ENCODE measurements at regions not wholly inside any gene's neighbourhood (a gene's known extent, or its start where the extent isn't known, plus 50 kb on each side); places are given as distances from the start of the nearest gene placed in this dataset.
"Not testable (repeated sequence)": the region's sequence is repeated elsewhere in the genome, so short reads cannot be mapped to it uniquely, and the experiment has no call there.

DNA sequence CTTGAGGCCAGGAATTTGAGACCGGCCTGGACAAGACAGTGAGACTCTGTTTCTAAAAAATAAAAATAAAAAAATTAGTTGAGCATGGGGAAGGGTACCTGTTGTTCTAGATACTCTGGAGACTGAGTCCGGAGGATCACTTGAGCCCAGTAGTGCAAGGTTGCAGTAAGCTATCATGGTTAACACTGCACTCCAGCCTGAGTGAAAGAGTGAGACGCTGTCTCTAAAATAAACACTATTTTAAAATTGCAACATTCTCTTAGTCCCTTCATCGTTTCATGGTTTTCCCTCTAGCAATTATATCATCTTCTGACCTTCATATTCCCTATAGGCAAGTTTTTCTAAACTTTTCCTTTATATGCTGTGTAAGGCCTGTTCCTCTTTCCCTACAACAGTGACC, 248.5 kb downstream of the VAPA start:
- ATAC-seq, result no peak
- DNase-seq (ENCODE audit: low spot score), result no peak

DNA sequence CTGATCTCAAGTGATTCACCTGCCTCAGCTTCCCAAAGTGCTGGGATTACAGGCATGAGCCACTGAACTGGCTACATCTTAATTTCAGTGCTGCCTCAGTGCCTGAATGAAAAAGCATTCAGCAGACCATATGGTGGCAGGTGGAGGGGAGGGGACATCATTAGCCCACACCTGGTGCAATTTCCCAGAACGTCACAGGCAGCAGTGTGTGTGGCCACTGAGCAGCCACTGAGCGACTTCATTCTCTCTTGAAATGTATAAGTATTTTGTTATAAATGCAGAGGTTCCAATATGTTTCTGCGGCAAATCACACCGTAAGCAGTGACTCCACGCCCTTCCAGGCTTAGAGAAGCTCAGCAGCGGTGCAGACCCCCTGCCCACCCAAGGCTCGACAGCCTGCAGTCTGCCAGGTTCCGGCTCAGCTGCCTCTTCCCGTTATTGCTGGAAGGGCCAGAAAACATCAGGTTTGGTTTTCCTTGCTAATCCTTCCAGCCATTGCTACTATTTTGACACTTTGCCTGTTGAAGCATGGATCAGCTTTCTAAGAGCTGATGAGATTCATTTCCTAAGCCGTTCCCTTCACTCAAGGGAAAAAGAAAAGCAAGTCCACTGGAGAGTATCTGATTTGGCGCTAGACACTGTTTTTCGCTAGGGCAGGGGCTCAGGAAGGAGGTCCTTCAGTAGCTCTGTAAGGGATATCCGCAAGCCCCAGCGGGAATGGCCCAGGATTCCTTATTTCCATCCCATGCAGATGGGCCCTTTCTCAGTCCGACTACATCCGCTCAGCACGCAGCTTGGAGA, 250.7 kb downstream of the VAPA start:
- DNase-seq (ENCODE audit: low spot score) (no peak), ATAC-seq (no peak)

DNA sequence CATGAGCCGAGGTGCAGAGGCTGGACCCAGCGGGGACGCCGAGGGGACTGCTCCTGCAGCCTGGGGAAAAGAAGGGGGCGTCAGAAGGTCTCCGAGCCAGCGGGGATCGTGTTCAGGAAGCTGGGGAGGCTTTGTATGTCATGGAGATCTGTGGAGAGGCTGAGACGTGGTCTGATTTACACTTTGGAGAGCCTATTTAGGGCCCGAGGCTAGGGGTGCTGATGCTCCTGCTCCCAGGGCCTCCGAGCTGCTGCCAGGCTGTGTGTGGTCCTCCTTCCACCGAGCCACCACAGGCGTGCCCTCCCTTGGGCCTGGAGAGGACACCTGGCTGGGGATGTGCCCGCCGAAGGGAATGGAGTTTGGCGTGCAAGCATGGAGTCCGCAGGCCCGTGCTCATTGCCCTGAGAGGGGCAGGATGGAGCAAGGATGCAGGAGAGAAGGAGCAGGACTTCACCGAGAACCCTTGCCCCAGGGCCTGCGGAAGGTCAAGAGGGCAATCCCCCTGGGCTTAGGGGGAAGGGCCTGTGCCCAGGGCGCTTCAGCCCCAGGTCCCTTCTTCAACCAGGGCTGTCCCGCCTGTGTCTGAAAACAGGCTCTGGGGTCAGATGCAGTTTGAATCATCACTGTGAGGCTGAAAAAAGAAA, 252.5 kb downstream of the VAPA start:
- DNase-seq (ENCODE audit: low spot score), result no peak
- ATAC-seq, result no peak

DNA sequence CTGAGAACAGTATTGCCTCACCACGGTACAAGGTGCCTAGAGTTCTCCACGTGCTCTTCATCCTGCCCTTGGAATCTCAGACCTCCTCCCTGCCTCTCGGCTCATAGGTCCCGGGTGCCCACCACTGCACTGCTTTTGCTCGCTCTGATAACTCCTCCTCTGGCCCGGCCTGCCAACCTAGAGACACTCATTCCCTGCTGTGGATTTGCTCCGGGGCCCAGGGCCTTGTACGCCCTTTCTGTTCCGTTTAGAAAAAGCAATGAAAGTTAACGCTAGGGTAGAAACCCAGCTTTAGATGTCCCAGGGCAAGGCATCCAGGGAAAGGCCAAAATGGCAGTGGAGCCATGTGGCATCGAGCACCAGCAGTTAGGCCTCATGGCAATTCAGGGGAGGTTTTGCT, 253.9 kb downstream of the VAPA start:
- no peak for DNase-seq (ENCODE audit: low spot score)
- no peak for ATAC-seq

DNA sequence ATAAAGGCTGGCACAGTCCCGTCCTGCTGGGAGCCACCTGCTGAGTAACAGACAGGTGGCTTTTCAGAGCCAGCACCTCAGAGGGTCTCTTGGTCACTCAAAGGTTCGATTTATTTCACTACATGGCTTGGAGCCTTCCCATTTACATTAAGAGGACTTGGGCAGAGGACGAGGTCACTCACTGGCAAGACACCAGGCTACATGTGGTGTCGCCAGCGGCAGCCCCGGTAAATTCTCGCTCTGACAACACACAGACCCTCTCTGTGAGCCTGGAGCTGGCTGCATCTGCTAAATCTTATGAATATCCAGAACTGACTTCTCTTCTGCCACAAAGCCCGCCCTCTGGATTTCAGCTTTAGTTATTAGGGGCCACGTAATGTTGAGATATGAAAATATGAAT, 254.7 kb downstream of the VAPA start:
- DNase-seq (ENCODE audit: low spot score) (no peak), ATAC-seq (no peak)

DNA sequence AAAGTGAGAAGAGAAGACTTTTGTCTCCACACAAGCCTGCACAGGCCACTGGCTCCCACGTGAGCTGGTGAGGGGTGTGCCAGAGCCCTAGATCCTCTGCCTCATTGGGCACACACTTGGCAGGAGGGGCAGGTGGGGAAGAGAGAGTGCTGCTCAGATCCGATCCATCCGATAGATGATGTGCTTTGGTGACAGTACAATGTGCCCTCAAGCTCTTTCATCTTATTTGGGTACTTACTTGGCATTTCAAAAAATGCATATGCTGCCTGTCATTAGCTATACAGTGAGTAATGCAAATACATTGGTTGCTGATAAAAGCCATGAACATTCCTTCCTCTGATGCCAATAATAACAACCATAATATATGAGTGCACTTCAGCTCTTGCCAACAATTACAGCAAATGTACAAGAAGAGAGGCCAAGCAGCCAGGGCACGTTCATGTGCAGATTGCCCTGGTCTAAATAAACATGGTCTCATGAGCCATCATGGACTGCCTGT, 255.3 kb downstream of the VAPA start:
- no peak for DNase-seq (ENCODE audit: low spot score)
- ATAC-seq, result no peak

DNA sequence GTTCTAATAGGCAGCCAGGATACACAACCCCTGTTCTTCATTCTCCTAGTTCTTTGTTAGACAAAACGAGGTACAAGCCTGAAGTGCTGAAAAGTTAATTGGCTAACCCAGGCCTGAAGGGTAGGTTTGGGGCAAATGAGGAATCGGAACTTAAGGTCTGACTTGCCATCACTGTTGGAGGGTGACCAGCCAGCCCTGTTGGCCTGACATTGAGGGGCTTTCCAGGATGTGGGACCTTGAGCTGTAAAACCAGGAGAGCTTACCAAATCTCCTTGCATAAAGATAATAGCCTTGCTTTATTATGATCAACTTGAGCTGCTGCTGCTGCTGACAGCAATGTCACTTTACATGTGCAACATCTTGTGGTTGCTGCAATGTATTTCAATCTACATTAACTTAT, 256.0 kb downstream of the VAPA start:
- ATAC-seq (no peak), DNase-seq (ENCODE audit: low spot score) (no peak)

DNA sequence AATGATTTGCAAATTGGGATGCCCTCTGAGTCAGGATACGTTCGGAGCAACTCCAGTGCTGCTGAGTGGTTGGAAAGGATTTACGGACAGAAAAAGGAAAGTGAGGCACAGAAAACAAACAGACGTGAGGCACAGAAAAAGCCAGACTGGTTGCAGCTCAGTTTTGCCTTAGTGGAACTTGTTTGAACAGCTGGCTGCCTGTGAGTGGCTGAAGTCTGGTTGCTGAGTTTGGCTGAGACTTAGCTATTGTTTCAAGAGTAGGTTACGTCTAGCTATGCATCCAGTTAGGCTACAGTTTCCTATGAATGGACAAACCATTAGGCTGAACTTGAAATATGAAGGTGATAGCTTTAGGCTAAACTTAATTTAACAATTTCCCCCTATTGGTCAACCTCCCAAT, 256.6 kb downstream of the VAPA start:
- ATAC-seq, result no peak
- DNase-seq (ENCODE audit: low spot score), result no peak

DNA sequence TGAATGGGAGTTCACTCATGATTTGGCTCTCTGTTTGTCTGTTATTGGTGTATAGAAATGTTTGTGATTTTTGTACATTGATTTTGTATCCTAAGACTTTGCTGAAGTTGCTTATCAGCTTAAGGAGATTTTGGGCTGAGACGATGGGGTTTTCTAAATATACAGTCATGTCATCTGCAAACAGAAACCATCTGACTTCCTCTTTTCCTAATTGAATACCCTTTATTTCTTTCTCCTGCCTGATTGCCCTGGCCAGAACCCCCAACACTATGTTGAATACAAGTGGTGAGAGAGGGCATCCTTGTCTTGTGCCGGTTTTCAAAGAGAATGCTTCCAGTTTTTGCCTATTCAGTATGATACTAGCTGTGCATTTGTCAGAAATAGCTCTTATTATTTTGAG, 261.5 kb downstream of the VAPA start:
- not testable (repeated sequence) for ATAC-seq; DNase-seq (ENCODE audit: low spot score)

DNA sequence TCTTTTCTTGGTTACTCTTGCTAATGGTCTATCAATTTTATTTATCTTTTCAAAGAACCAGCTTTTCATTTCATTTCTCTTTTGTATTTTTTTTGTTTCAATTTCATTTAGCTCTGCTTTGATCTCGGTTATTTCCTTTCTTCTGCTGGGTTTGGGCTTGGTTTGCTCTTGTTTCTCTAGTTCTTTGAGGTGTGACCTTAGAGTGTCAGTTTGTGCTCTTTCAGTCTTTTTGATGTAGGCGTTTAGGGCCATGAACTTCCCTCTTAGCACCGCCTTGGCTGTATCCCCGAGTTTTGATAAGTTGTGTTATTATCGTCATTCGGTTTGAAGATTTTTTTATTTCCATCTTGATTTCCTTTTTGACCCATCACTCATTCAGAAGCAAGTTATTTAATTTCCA, 265.5 kb downstream of the VAPA start:
- ATAC-seq; DNase-seq (ENCODE audit: low spot score): not testable (repeated sequence)

DNA sequence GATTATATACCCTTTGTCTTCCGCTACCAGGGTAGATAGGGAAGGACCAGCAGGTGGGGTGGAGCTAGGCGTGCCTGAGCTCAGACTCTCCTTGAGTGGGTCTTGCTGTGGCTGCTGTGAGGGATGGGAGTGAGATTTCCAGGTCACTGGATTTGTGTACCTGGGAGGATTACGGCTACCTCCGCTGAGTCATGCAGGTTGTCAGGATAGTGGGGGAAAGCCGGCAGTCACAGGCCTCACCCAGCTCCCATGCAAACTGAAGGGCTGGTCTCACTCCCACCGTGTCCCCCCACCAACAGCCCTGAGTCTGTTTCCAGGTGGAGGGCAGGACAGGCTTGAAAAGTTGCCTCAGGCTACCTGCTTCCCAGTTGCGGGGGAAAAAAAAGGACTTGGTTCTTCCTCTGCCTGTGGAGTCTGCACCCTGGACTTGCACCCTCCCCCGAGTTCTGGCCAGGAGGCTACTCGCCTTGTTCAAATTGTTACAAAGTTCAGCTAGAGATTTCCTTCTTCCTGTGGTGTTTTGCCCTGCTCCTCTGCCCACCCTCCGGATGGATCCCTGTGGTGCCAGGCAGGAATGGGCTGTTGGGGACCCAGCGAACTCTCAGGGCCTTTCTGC, 268.3 kb downstream of the VAPA start:
- DNase-seq (ENCODE audit: low spot score) (no peak), ATAC-seq (no peak)

DNA sequence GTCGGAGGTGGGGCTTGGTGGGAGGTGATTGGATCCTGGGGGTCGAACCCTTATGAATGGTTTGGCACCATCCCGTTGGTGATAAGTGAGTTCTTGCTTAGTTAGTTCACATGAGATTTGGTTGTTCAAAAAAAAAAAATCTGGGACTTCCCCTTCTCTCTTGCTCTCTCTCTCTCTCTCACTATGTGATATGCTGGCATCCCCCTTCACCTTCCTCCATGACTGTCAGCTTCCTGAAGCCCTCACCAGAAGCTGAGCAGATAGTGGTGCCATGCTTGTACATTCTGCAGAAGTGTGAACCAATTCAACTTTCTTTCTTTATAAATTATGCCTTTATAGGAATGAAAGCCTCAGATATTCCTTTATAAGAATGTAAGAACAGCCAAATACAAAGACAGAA, 269.7 kb upstream of the APCDD1 start:
- no peak for DNase-seq (ENCODE audit: low spot score)
- no peak for ATAC-seq

DNA sequence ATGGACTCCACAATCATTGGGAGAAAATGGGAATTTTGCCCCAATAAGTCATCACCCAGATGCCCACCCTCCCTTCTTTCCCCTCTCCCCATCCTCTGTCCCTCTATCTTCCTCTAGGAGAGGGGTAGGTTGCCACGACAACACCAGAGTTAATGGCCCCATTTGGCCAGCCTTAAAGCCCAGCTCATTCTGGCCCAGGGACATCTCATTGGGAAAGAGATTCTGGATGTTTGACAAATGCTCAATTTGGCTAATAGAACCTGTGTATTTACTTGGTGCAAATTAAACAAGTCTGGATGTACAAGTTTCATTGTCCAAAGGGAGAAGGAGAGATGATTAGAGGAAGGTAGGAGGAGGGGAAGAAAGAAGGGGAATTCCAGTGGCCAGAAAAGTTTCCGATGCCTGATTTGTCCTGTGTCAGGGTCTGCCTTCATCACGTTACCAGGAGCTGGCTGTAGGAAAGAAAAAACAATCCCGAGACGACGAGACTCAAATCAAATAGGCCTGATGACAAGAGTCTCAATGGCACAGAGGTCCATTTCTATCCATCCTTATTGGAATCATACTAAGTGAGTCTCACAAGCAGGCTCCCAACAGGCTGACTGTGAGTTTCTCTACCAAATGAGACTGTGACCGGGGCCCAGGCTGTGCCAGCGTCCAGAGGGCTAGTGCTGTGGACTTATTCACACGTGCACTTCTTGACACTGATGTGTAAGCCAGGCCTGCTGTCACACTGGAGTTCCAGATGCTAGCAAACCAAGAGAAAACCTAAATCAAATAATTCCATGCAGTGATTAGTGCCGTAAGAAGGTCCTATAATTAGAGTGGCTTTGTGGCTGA, 265.2 kb upstream of the APCDD1 start:
- ATAC-seq, result peak; percentile 79
- DNase-seq (ENCODE audit: low spot score), result no peak

DNA sequence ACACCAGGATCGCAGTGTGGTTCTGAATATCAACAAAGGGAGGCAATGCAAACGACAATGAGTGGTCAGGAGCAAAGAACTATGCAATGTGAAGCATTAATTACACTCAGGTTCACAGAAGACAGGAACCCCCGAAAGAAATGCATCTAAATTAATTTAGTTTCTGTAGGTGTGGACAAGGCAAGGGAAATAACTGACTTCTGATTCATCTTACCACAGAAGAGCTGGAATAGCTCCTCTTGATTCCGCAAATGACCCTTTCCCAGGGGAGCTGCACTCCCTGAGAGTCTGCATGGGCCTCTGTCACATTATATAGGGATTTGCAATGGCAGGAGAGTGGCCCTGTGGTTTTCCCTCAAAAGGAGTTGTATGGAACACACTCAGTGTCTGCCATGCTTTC, 263.9 kb upstream of the APCDD1 start:
- DNase-seq (ENCODE audit: low spot score), result no peak
- ATAC-seq, result no peak

DNA sequence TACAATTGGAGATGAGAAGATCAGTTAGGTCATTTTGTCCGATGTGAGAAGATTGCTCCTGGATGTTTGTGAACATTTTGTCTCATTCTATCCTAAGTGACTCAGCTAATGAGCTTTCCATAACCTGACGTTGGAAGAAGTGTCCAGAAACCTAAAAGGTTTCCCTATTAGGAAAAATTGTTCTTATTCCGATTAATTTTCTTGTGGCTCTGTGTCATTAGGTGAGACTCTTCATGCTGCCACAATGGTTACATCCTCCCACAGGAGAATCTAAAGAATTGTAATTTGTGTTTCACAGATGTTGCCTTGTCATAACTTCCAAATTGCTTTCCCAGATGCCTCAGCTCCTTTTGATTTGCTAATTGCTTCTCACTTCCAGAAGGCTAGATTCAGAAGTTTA, 261.0 kb upstream of the APCDD1 start:
- ATAC-seq (no peak), DNase-seq (ENCODE audit: low spot score) (no peak)

DNA sequence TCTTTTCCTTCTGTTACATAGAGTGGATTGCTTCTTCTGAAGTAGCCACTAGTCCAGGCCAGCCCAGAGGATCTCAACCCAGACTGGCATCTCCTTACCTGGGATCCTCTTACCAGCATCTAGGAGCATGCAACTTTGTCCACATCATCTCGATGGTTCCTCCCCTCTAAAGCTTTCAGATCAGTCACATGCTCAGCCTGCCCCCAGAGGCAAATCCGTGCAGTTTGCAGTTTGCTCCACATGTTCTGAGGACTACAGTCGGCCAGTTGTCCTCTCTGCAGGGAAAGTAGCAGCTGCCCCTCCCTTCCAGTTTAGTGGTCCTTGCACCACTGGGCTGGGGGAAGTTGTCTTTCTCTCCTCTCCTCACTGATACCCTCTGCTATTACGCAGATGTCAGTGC, 259.8 kb upstream of the APCDD1 start:
- ATAC-seq (no peak), DNase-seq (ENCODE audit: low spot score) (no peak)

DNA sequence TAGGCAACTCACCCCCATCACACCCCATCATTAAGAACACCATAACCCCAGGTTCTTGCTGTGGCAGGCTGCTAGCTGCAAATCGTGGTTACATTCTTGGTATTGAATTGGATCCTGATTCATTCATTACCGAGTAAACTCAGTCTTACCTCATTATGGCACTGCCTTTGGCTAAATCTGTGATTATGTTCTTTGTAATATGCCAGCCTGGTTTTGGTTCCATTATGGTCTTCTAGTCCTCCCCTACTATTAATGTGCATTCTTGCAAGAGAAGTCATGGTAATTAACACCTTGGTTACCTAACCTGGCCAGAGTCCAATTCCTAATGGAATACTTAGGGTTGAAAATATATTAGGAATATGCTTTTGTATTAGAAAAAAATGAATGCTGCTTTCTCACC, 258.9 kb upstream of the APCDD1 start:
- no peak for DNase-seq (ENCODE audit: low spot score)
- no peak for ATAC-seq

DNA sequence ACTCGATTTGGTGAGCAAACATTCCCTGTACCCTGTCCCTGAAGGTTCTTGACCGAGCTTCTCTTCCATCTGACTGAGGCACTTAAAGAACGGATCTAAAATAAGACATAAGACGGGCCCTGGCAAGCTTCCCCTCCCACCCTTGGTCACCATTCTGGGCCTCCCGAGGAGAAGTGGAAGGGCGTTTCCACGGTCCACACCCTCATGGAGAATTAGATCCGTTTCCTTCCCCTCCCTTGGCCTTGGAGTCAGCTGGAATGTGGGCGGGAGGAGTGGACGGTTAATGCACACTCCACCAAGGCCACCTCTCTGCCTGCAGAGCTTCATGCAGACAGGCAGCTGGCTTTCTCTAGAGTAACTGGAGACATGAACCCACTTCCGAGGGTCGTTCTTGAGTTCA, 257.3 kb upstream of the APCDD1 start:
- ATAC-seq (no peak), DNase-seq (ENCODE audit: low spot score) (no peak)

DNA sequence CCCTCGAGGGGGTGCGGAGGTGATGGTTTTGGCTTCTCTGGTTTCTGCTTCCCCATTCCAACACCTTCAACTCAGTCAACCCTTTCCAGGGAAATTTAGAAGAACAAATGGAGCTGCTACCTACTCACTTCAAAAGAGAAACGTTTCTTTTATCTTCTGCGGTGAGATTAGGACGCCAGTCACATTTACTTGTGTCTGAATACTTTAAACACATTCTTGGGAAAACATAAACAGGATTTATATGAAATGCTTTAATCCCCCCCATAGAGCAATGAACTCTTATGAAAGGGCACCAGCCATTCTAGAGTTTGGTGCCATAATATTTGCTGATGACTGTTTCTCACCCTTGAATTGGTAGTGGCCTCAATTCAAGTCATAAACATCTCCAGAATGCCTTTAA, 253.2 kb upstream of the APCDD1 start:
- DNase-seq (ENCODE audit: low spot score) (no peak), ATAC-seq (no peak)

DNA sequence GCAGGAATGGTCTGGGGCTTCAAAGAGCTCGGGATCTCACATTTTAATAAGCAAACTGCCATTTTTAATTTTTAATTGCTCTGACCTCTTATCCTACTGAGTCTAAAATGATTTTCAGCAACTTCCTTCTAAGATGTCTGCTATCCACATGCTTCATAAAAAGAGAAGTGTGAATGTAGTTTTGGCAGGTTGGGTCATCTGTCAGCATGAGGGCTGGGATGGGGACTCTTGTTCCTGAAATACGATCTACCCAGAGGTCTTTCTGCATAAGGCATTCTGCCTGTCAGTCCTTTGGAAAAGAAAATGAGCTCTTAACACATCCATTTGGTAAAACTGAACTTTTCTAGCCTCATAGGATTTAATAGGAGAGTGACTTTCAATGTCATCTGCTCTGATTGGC, 252.8 kb upstream of the APCDD1 start:
- ATAC-seq (no peak), DNase-seq (ENCODE audit: low spot score) (no peak)

DNA sequence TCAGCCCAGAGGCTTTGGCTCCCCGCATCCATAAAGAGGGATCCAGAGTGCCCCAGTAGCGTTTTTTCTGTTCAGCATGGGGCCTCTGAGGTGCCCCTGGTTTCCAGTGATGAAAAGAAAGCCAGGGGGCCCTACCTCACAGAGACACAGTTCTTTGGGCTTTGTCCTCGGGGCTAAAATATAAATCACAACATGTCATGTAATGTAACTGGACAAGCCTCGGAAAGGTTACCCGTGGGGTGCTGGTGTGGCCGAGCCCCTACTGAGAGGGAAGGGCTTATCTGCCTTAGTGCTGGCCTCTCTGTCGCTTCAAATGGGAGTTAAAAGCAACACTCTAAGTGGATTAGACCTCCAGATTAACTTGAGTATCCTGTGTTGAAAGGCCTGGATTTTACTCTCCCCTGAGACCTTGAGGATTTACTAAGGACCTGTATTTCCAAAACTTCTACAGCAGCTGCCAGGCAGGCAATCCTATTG, 251.6 kb upstream of the APCDD1 start:
- DNase-seq (ENCODE audit: low spot score) (no peak), ATAC-seq (no peak)

Measured in left lobe of liver (tissue), 2 donors.